Caco-2 (cell line): ENCODE measurements at regions not wholly inside any gene's neighbourhood (a gene's known extent, or its start where the extent isn't known, plus 50 kb on each side); places are given as distances from the start of the nearest gene placed in this dataset.

ENCODE experiments used
- BruUV-seq: library from RNA; stranded (reverse); fragments of 400-500 nt; replicated peaks from 2 replicates; lab custom pipeline; 2021; lab: Mats Ljungman, UMichigan
- CTCF ChIA-PET: fragments of 300-600 bp; sonication (Branson Sonifier 250); formaldehyde crosslinking; loops from one replicate; lab custom pipeline; 2022; ENCODE audit warnings: antibody characterized with exemption; lab: Charles Lee
- POLR2A ChIA-PET: fragments of 300-600 bp; sonication (Branson Sonifier 250); formaldehyde crosslinking; loops from one replicate; lab custom pipeline; 2022; ENCODE audit warnings: antibody characterized with exemption; lab: Charles Lee
- DNase-seq, 2 experiments: peaks; one replicate each; pipeline versions ENCODE4 v3.0.0 to v3.0.0-alpha.2; 2020 to 2022
- H3K27me3 ChIP-seq: replicated peaks from 2 replicates; pipeline ENCODE4 v1.6.0; 2011; ENCODE audit warnings: low read length; ENCODE audit not compliant: control insufficient read depth, insufficient read depth
- H3K36me3 ChIP-seq: 2 replicates; pipeline ENCODE4 v1.5.1; 2011; ENCODE audit warnings: low read length; ENCODE audit not compliant: control insufficient read depth, insufficient read depth
- H3K4me1 ChIP-seq: fragments of 250-450 bp; sonication (Bioruptor Pico); 2 replicates; pipeline ENCODE4 v1.5.1; 2020; ENCODE audit warnings: mild to moderate bottlenecking
- H3K4me3 ChIP-seq: 2 replicates; pipeline ENCODE4 v1.5.1; 2011; ENCODE audit warnings: low read depth, mild to moderate bottlenecking, control low read depth, low read length
- H3K9me3 ChIP-seq: fragments of 250-450 bp; sonication (Bioruptor Pico); 2 replicates; pipeline ENCODE4 v1.5.1; 2020; ENCODE audit warnings: mild to moderate bottlenecking, moderate library complexity
- H3K27ac Mint-ChIP-seq: one replicate; pipeline ENCODE4 v1.8.0; 2022; ENCODE audit warnings: mixed read lengths; ENCODE audit not compliant: unreplicated experiment
- H3K27me3 Mint-ChIP-seq: one replicate; pipeline ENCODE4 v1.8.0; 2022; ENCODE audit warnings: mixed read lengths; ENCODE audit not compliant: insufficient read depth, unreplicated experiment
- H3K36me3 Mint-ChIP-seq: one replicate; pipeline ENCODE4 v1.8.0; 2022; ENCODE audit warnings: mild to moderate bottlenecking, mixed read lengths; ENCODE audit not compliant: insufficient read depth, unreplicated experiment
- H3K4me1 Mint-ChIP-seq: one replicate; pipeline ENCODE4 v1.8.0; 2022; ENCODE audit warnings: low read depth, mixed read lengths; ENCODE audit not compliant: unreplicated experiment
- H3K4me3 Mint-ChIP-seq: one replicate; pipeline ENCODE4 v1.8.0; 2022; ENCODE audit warnings: mild to moderate bottlenecking, moderate library complexity, mixed read lengths; ENCODE audit not compliant: unreplicated experiment
- H3K9me3 Mint-ChIP-seq: one replicate; pipeline ENCODE4 v1.8.0; 2022; ENCODE audit warnings: mixed read lengths; ENCODE audit not compliant: unreplicated experiment
- CTCF ChIP-seq, 2 experiments: fragments of 200-600 bp in 1 of 2; IDR thresholded peaks; 1 replicate in 1 of 2; 2 replicates in 1 of 2; pipeline versions ENCODE4 v1.5.1 to v1.8.0; 2011 to 2022; ENCODE audit warnings: antibody characterized with exemption in 1 of 2, control low read depth in 1 of 2, inconsistent platforms in 1 of 2, low read depth in 1 of 2, low read length in 1 of 2, mild to moderate bottlenecking in 1 of 2, moderate library complexity in 1 of 2; ENCODE audit not compliant: insufficient read depth in 1 of 2, severe bottlenecking in 1 of 2, unreplicated experiment in 1 of 2
- intact Hi-C: fragments of 100-400 bp; cut with micrococcal nuclease; formaldehyde crosslinking; loops from one replicate; pipeline ENCODE4 v1.10.0; 2022; ENCODE audit not compliant: unreplicated experiment

- TF ChIP-seq CTCF (IDR thresholded peaks at IDR 0.05; ENCODE audit: insufficient read depth in 1 of 2, low read depth in 1 of 2, low read length in 1 of 2, severe bottlenecking in 1 of 2, unreplicated experiment in 1 of 2), result peak in 1 of 2 experiments; percentile 24
- H3K9me3 Mint-ChIP-seq, result no peaks in the 10 kb centered on the region
- no peak overlapping the region for H3K27ac Mint-ChIP-seq
- BruUV-seq, result no TSS peak
- Histone ChIP-seq H3K4me3 (no peak overlapping the region), H3K9me3 (peaks cover 3% of the 10 kb centered on the region; the same call in 1 of the 2 replicates), H3K36me3 (no peaks in the 10 kb centered on the region), H3K27me3 (no peaks in the 10 kb centered on the region), H3K4me1 (no peaks in the 10 kb centered on the region)
- H3K36me3 Mint-ChIP-seq, result no peaks in the 10 kb centered on the region
- no peaks in the 10 kb centered on the region for H3K27me3 Mint-ChIP-seq
- CTCF ChIA-PET, result interaction anchor here (0.7 to 1.1 kb wide), 2 partner anchors 183 to 392 kb away, joined by 6 read pairs; no protein-coding TSS in a partner anchor
- POLR2A ChIA-PET, result no interaction called here
- intact Hi-C loops, result loop anchor here (1.0 kb wide), 4 partner anchors 183 to 786 kb away; no protein-coding TSS in a partner anchor
- H3K4me3 Mint-ChIP-seq, result no peak overlapping the region
- no peaks in the 10 kb centered on the region for H3K4me1 Mint-ChIP-seq
- peak; percentile 44 to 64 for DNase-seq
These were observed 565.5 kb upstream of the CHAC2 start for GRCh38 chr2:53202063-53202462.

- Mint-ChIP-seq H3K27ac (no peak overlapping the region), H3K4me3 (no peak overlapping the region), H3K36me3 (no peaks in the 10 kb centered on the region), H3K27me3 (peaks cover 2% of the 10 kb centered on the region), H3K9me3 (no peaks in the 10 kb centered on the region), H3K4me1 (no peaks in the 10 kb centered on the region)
- Histone ChIP-seq H3K9me3 (peaks cover 3% of the 10 kb centered on the region; the same call in 1 of the 2 replicates), H3K4me1 (no peaks in the 10 kb centered on the region), H3K36me3 (no peaks in the 10 kb centered on the region), H3K27me3 (no peaks in the 10 kb centered on the region), H3K4me3 (no peak overlapping the region)
- POLR2A ChIA-PET, result no interaction called here
- intact Hi-C loops, result no loop called here
- no peak for TF ChIP-seq CTCF (IDR thresholded peaks at IDR 0.05; ENCODE audit: insufficient read depth in 1 of 2, low read depth in 1 of 2, low read length in 1 of 2, severe bottlenecking in 1 of 2, unreplicated experiment in 1 of 2)
- CTCF ChIA-PET, result no interaction called here
- no peak for DNase-seq
- no TSS peak for BruUV-seq
These were observed 567.5 kb upstream of the CHAC2 start for GRCh38 chr2:53200072-53200471.

GRCh38 chr2:53188851-53189510 lies 578.6 kb upstream of the CHAC2 start:
- H3K9me3 Mint-ChIP-seq, result no peaks in the 10 kb centered on the region
- ChIA-PET POLR2A (no interaction called here), CTCF (no interaction called here)
- H3K36me3 Mint-ChIP-seq, result no peaks in the 10 kb centered on the region
- Histone ChIP-seq H3K36me3 (no peaks in the 10 kb centered on the region), H3K27me3 (no peaks in the 10 kb centered on the region), H3K4me1 (no peaks in the 10 kb centered on the region), H3K9me3 (no peaks in the 10 kb centered on the region), H3K4me3 (no peak overlapping the region)
- H3K4me1 Mint-ChIP-seq, result no peaks in the 10 kb centered on the region
- DNase-seq, result no peak
- H3K27ac Mint-ChIP-seq, result no peak overlapping the region
- intact Hi-C loops, result no loop called here
- no TSS peak for BruUV-seq
- no peak for TF ChIP-seq CTCF (IDR thresholded peaks at IDR 0.05; ENCODE audit: insufficient read depth in 1 of 2, low read depth in 1 of 2, low read length in 1 of 2, severe bottlenecking in 1 of 2, unreplicated experiment in 1 of 2)
- no peaks in the 10 kb centered on the region for H3K27me3 Mint-ChIP-seq
- no peak overlapping the region for H3K4me3 Mint-ChIP-seq
